ENCODE measurements at regions not wholly inside any gene's neighbourhood (a gene's known extent, or its start where the extent isn't known, plus 50 kb on each side); places are given as distances from the start of the nearest gene placed in this dataset.
"Not testable (repeated sequence)": the region's sequence is repeated elsewhere in the genome, so short reads cannot be mapped to it uniquely, and the experiment has no call there.

DNA sequence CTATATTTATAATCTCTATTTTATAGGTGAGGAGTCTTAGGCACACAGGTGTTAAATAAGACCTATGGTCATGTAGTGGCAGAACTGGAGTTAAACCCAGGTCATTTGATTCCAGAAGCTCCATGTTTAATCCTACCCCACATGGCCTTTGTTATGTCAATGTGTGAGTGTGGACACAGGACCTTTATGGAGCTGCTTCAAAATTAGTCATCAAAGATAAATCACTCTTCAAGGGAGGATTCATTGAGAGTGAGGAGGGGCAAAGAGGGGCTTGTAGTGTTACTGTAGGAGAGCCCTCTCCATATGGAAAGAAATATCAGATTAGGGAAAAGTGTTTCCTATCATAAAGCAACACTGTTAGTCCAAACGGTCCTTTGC is 74.6 kb upstream of the ARRDC3 start:
- DNase-seq (ENCODE audit: low read depth): no peak
- no peak overlapping the region for H3K4me3 ChIP-seq (ENCODE audit: low read depth, low read length)
- TF ChIP-seq CTCF (IDR thresholded peaks at IDR 0.05; ENCODE audit: insufficient read depth, low read depth, low read length): no peak

DNA sequence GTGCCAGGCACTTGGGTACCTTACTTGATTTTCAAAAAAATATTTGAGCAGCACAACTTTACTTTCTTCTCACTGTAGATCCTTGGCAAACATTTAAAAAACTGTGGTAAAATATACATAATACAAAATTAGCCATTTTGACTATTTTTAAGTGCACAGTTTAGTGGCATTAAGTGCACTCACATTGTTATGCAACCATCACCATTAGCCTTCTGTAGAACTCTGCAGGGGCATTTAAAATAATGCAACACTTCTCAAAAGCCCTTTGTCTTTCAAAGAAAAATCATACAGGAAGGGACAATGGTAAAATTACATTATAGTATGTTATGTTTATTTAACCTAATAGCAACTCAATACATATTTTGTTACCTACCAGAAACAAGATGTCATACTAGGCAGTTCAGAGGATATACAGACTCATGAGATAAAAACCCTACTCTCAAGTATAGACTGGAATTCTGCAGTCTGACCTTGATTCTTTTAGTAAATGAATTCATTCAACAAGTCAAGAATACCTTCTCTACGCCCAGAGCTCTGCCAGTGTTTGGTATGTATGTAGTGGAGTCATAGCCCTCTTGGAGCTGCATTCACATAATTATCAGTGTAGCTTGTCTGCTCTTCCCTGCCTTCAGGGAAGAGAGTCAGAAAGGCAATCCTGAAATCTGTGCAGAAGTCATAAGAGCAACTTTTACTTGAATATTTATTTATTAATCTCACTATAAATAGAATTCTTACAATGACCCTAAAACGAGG is 74.0 kb upstream of the ARRDC3 start:
- no peak overlapping the region for H3K4me3 ChIP-seq (ENCODE audit: low read depth, low read length)
- no peak for TF ChIP-seq CTCF (IDR thresholded peaks at IDR 0.05; ENCODE audit: insufficient read depth, low read depth, low read length)
- DNase-seq (ENCODE audit: low read depth): no peak

DNA sequence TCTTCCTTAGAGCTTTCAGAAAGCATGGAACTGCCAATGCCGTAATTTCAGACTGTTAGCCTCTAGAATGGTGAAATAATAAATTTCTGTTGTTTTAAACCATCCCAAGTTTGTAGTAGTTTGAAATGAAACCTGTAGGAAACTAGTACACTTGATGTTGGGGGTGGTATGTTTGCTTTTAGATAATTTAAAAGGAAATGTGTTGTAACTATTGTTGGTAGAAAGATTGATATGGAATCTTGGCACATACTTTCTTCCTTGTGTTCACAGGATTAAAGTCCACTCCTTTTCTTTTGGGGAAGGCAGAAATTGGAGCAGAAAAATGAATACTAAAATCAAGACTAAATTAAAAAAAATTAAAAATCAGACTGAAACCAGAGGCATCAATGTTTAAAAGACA is 66.0 kb upstream of the ARRDC3 start:
- TF ChIP-seq CTCF (IDR thresholded peaks at IDR 0.05; ENCODE audit: insufficient read depth, low read depth, low read length): no peak
- no peak for DNase-seq (ENCODE audit: low read depth)
- H3K4me3 ChIP-seq (ENCODE audit: low read depth, low read length): no peak overlapping the region

DNA sequence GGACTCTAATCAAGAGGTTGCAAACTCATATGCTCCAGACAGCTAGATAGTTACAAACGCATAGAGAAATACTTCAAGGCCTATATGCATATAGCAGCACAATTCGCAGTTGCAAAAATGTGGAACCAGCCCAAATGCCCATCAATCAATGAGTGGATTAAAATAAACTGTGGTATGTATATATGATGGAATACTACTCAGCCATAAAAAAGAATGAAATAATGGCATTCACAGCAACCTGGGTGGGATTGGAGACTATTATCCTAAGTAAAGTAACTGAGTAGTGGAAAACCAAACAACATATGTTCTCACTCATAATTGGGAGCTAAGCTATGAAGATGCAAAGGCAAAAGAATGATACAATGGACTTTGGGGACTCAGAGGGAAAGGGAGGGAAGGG is 65.0 kb upstream of the ARRDC3 start:
- H3K4me3 ChIP-seq (ENCODE audit: low read depth, low read length); DNase-seq (ENCODE audit: low read depth): not testable (repeated sequence)

- DNase-seq (ENCODE audit: low read depth); H3K4me3 ChIP-seq (ENCODE audit: low read depth, low read length): not testable (repeated sequence)
Measured at GRCh38 chr5:91446880-91447279, 63.8 kb upstream of the ARRDC3 start.

DNA sequence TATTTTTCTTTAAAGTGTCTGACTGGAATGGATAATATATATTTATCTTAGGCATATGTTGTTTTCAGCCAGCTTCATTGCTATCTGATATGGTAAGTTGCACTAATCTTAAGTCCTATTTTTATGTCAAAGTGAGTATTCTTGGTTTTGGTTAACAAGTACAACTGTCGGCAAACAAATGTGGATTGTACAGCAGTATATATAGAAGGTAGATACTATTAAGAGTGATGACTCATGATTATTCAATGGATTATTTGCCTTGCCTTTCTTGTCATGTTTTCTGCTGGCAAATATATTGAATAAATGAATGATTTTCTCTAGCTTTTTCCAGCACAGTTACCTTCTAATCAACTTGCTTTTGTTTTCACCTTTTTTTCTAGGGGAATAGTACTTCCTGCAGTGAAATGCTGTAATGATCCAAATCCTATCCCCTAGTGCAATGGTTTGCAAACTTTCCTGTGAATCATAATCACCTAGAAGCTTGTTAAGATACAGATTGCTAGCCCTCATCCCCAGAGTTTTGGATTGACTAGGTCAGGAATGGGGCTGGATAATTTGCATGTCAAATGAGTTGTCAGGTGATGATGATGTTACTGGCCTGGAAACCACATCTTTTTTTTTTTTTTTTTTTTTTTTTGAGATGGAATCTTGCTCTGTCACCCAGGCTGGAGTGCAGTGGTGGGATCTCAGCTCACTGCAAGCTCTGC is 60.8 kb upstream of the ARRDC3 start:
- DNase-seq (ENCODE audit: low read depth): no peak
- TF ChIP-seq CTCF (IDR thresholded peaks at IDR 0.05; ENCODE audit: insufficient read depth, low read depth, low read length): no peak
- H3K4me3 ChIP-seq (ENCODE audit: low read depth, low read length): no peak overlapping the region

GRCh38 chr5:91443023-91443422 is 59.9 kb upstream of the ARRDC3 start:
- no peak overlapping the region for H3K4me3 ChIP-seq (ENCODE audit: low read depth, low read length)
- DNase-seq (ENCODE audit: low read depth): peak; percentile 31
- TF ChIP-seq CTCF (IDR thresholded peaks at IDR 0.05; ENCODE audit: insufficient read depth, low read depth, low read length): no peak

GRCh38 chr5:91441082-91441481 is 58.0 kb upstream of the ARRDC3 start:
- no peak for TF ChIP-seq CTCF (IDR thresholded peaks at IDR 0.05; ENCODE audit: insufficient read depth, low read depth, low read length)
- no peak for DNase-seq (ENCODE audit: low read depth)
- no peak overlapping the region for H3K4me3 ChIP-seq (ENCODE audit: low read depth, low read length)
